ENCODE measurements at regions not wholly inside any gene's neighbourhood (a gene's known extent, or its start where the extent isn't known, plus 50 kb on each side); places are given as distances from the start of the nearest gene placed in this dataset.

- TF ChIP-seq CTCF (IDR thresholded peaks at IDR 0.05; ENCODE audit: borderline replicate concordance, extremely low read depth, low read length, poor library complexity, severe bottlenecking) (no peak), EZH2 (IDR thresholded peaks at IDR 0.05; ENCODE audit: borderline replicate concordance, low read depth, low read length, severe bottlenecking) (no peak)
Observed at GRCh38 chr18:61683856-61684255, 209.0 kb downstream of the RNF152 start.

Measured in DND-41 (cell line).